Activated T-cell treated with anti-CD3 and anti-CD28 coated beads, Interleukin-2, amount 50 U/mL, for 48 hours (primary cell): ENCODE measurements at regions not wholly inside any gene's neighbourhood (a gene's known extent, or its start where the extent isn't known, plus 50 kb on each side); places are given as distances from the start of the nearest gene placed in this dataset.

ENCODE experiments used
- DNase-seq, 2 experiments: peaks; one replicate each; pipeline ENCODE4 v3.0.0-alpha.2; 2020

- DNase-seq: no peak
These were observed 495.5 kb downstream of the MIAT start for GRCh38 chr22:27152883-27153282.

- DNase-seq: no peak
These were observed 496.0 kb downstream of the MIAT start for GRCh38 chr22:27153386-27153785.

DNA sequence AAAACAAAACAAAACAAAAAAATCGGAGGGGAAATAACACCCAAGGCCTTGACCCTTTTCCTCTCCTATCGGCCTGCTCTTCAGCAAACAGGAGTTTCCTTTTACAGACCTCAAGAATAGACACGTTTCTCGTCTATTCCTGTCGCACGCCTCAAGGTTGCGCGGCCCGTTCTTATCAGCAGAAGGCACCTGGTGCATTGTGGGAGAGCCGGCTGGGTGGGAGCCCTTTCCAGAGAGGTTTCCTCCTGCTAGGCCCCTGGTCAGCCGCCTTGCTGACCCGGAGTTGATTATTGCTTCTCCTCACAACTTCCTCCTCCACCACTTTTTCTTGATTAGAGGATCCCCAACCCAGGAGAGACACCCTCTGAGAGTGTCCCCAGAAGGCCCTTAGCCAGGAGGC lies 497.3 kb downstream of the MIAT start:
- DNase-seq: no peak

GRCh38 chr22:27156821-27157489 lies 499.6 kb downstream of the MIAT start:
- DNase-seq: no peak

- DNase-seq: no peak
These were observed 500.4 kb downstream of the MIAT start for GRCh38 chr22:27157666-27158370.

GRCh38 chr22:27159016-27159415 lies 501.6 kb downstream of the MIAT start:
- DNase-seq: no peak

GRCh38 chr22:27159716-27160295 lies 502.4 kb downstream of the MIAT start:
- no peak for DNase-seq

DNA sequence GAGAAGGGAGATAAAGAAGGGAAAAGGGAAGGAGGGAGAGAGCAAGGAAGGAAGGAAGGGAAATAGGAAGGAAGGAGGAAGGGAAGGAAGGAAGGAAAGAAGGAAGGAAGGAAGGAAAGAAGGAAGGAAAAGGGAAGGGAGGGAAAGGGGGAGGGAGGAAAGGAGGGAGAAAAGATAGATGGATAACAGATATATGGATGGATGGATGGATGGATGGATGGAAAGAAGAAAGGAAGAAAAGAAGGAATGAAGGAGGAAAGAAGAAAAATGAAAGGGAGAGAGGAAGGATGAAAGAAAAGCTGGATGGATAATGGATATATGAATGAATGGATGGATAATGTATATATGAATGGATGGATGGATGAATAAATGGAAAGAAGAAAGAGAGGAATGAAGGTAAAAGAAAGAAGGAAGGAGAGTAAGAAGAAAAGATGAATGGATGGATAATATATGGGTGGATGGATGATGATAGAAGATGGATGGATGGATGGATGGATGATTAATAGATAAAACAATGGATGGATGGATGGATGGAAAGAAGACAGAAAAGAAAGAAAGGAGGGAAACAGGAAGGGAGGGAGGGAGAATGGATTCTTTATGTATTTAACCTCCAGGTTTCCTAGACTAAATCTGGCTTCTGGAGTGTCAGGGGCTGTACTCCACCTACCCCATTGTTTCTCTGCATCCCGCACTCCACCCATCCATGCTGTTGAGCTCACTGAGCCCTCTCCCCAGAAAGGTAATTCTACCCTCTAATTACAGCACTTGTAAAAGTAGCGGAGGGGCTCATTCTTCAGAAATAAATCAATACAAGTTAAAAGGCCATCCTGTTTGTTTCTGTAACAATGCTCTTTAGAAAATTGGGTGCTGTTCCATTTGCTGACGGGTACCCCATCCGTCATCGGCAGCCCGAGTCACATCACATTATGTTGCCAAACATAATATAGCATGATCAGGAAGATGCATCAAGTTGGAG lies 506.1 kb downstream of the MIAT start:
- no peak for DNase-seq

- DNase-seq: no peak
These were observed 507.6 kb downstream of the MIAT start for GRCh38 chr22:27164781-27165503.

- no peak for DNase-seq
These were observed 511.3 kb downstream of the MIAT start for GRCh38 chr22:27168681-27169080.

DNA sequence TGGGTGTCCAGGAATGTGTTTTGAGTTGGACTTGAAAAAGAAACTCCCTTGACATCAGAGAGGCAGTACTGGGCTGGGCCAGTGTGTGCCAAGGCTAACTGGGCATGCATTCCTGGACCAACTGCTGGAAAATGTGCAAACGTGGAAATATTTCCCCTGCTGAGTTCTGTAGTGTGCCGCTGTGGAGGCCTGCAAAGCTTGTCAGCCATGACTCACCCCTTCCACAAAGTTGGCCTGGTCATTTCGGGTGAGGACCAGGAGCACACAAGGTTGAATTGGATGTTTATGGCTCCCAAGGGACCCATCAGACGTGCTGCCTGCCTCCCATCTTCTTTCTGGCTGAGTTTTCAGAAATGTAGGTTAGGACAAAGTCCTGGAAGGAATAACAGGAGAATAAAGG lies 513.1 kb downstream of the MIAT start:
- no peak for DNase-seq

DNA sequence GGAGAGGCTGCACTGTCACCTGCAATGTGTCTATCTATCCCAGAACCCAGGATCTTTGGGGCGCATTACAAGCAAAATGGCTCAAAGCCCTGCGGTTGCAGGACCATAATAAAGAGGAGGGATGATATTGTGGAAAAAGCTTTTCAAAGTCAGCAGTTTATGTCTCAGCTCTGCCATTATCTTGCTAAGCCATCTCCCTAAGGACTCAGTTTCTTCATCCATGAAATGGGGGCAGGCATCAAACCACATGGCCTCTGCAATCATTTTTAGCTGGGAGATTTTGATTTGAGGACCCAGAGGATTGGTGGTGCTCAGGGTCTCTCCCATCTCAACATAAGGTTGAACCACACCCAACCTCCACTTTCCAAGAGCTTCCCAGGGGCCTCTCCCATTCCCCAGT lies 513.8 kb downstream of the MIAT start:
- no peak for DNase-seq

DNA sequence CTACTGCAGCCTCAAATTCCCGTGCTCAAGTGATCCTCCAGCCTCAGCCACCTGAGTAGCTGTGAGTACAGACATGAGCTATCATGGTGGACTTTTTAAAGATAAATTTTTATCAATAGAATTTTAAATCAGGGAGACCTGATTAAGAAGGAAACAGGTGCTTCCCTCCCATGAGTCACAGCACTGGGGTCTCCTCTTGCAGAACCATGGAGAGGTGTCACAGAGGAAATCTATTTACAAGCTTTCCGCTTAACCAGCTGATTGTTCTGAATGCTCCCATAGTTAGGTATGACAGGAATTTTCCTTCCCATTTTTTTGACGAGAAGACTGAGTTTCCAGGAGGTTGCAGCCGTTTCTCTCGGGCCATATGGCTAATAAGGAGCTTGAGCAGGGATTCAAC lies 516.1 kb downstream of the MIAT start:
- no peak for DNase-seq

DNA sequence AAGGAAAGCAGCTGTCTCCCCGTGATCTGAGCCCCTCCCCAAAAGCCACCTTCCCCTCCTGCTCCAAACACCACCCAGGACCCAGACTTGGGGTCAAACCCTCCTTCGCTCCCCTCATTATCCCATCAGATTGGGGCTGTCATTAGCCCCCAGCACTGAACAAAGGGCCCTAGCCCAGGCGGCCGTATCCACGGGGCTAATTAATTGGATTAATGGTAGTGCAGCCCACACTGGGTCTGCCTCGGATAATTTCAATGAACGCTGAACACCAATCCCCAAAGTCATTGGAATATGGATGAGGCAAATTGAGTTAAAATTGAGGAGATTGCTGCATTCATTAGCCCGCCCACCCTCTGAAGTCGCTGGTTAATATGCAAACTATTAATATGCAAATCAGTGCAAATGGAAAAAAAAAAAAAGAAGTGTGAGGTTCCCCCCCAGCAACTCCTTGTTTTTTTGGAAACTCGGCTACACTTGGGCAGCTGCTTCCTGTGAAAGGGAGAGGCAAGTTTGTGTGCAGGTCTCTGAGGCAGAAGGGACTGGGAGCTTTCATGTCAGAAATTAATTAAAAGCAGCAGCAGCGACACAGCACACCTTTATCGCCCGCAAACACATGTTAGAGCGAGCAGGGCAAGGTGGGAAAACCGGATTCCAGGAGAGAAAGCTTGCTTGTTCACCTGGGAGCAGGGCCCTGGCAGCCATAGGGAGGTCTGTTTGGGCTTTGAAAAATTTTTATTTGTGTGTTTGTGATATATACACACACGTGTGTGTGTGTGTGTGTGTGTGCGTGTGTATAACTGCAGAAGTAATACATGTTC lies 517.8 kb downstream of the MIAT start:
- DNase-seq: no peak

- no peak for DNase-seq
These were observed 518.6 kb downstream of the MIAT start for GRCh38 chr22:27175974-27176373.

DNA sequence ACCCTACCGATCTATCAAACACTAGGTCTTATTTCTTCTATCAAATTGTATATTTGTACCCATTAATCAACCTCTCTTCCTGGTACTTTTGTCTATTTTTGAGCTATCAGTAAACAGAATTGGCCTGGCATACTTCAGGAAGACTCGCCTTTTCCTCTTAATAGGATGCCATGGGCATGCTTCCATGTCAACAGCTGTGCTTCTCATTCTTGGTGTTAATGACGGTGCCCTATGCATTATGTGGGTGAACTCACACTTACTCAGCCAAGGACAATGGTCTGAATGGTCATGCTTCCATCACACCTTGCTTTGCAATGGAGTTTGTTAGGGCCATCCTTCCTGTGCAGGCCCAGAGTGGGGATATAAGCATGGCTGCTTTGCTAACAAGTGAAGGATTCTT lies 521.8 kb downstream of the MIAT start:
- no peak for DNase-seq

GRCh38 chr22:27181537-27181936 lies 524.1 kb downstream of the MIAT start:
- DNase-seq: no peak

DNA sequence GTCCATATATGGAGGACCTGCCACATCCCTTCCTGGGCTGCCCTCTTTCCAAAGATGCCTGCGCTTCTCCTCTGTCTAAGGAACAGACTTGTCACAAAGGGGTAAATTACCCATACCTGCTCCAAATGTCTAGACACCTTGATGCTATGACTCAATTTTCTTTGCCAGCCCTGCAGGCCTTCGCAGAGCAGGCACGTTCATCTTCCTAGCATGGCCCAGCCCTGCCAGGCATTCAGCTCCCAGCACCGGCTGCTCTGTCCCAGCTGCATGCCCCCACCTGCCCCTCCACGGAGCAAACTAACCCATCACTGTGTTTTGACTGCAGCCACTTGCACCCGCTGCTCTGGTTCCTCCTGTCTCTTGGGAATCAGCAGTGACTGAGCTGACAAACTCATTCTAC lies 526.1 kb downstream of the MIAT start:
- no peak for DNase-seq

DNA sequence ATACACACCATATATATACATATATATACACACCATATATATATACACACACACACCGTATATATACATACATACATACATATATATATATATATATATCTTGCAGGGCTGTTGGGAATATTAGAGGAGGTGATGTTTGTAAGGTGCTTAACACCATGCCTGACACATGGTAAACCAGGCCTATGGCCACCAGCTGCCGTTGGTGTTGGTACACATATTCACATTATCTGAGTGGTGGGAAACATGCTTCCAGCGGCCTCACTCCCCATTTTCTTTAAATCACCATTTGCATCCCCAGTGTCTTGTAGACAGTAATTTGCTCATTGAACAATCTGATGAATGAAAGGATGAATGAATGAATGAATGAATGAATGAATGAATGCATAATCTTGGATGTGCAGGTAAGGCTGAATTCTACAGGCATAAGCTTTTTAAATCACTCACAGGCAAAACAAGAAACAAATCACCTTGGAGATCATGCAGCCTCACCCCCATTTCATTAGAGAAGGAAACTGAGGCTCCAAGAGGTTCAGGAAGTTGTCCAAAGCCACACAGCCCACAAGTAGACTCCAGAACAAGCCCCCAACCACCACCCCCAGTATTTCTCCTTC lies 527.8 kb downstream of the MIAT start:
- DNase-seq: no peak

- DNase-seq: no peak
These were observed 528.4 kb downstream of the MIAT start for GRCh38 chr22:27185760-27186302.

DNA sequence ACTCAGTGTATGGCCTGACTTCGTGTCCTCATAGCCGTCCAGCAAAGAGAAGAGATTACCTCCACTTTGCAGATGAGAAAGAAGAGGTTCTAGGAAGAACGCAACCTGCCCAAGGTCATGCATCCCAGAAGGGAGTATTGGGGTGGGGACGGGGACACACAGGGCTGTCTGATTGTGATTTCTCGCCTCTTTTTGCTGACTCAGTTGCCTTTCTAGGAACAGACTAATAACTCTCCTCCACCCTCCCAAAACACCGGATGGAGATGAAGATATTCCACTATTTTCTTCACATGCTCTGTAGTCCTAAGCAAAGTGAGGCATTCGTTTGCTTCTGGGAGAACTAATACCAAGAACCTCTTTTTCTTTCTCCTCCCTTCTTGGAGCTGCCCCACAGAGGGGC lies 529.3 kb downstream of the MIAT start:
- no peak for DNase-seq
